Posterior cingulate gyrus (tissue), 11 donors: ENCODE measurements at regions not wholly inside any gene's neighbourhood (a gene's known extent, or its start where the extent isn't known, plus 50 kb on each side); places are given as distances from the start of the nearest gene placed in this dataset.

Source experiments
- DNase-seq, 10 donors: peaks; one replicate each; pipeline versions ENCODE4 v3.0.0 to v3.0.0-alpha.2; 2020 to 2021; ENCODE audit warnings: mixed read lengths in 3 of 10
- intact Hi-C: fragments of 100-400 bp; cut with DNase I; formaldehyde crosslinking; loops from one replicate; pipeline ENCODE4 v1.15.1; 2023

DNA sequence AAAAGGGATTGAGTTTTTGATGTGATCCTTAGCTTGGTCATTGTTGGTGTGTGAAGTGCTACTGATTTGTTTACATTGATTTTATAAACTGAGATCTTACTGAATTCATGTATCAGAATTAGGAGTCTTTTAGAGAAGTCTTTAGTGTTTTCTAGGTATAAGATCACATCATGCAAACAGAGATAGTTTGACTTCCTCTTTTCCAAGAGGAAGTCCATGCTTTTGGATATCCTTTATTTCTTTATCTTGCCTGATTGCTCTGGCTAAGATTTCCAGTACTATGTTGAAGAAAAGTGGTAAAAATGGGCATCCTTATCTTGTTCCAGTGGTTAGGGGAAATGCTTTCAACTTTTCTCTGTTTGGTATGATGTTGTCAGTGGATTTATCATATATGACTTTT lies 561.2 kb upstream of the SLITRK1 start:
- intact Hi-C loops: no loop called here
- DNase-seq: no peak

DNA sequence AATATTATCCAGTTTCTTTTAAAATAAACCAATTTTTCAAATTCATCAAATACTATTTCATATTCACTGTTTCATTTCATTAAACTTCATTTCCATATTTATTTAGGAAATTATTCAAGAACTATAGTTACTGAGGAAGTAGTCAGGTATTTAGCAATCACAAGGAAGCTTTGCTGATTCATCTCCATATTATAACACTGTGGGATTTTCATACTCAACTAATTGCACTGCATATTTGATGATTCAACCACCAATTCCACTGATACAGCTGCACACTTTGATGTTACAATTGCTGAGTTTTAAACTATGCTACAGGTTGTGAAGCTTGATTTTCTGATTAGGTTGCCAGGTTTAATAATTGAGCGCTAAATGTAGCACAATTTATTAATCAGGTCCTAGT lies 556.8 kb upstream of the SLITRK1 start:
- no peak for DNase-seq
- intact Hi-C loops: no loop called here

DNA sequence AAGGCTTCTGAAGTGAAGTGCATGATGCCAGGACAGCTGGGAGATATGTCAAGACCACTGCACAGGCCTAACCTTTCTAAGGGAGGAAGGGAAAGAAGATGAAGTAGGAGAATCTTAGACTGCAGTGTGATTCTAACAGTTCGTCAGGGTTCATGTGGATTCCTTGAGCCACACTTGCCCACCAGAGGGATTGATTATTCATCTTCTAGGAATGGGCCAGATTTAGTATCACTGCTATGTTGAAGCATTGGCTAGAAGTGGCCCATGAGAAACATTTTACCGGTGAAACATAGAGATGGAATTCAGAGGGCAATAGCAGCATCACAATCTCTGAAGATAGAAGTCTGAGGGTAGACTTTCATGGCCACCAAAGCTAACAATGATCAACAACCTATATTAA lies 550.8 kb upstream of the SLITRK1 start:
- DNase-seq: no peak
- intact Hi-C loops: no loop called here

DNA sequence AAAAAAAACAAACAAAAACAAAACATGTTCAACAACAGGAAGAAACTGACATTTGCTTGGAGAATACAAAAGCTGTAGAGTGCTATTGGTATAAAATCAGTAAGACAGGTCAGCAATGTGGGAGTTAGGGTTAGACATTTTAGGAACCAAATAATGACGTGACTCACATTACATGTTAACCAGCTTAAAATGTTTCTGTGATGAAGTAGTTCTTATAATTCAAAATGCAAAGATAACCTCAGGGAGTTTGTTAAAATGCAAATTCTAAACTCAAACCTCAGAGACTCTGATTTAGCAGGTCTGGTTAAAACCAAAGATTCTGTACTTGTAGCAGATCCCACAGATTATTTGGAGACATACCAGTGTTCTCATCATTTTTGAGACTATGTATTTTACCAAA lies 549.4 kb upstream of the SLITRK1 start:
- intact Hi-C loops: no loop called here
- no peak for DNase-seq

DNA sequence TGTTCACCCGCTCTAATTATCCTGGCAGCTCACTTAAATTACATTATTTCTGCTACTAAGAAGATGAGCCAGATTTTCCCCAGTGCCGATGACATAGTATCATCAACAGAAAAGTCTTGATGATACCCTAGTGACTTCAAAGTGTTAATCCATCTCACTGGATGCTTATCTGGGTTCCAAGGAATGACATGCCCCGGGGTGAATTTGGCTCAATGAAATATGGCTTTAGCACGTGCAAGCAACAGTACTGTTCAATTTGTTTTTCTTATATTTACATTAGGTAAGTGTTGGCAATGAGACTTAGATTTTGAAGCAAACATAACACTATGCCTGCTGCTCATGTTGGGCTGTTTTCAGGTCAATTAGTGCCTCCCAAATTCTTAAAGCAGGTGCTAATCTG lies 548.2 kb upstream of the SLITRK1 start:
- DNase-seq: no peak
- intact Hi-C loops: no loop called here

DNA sequence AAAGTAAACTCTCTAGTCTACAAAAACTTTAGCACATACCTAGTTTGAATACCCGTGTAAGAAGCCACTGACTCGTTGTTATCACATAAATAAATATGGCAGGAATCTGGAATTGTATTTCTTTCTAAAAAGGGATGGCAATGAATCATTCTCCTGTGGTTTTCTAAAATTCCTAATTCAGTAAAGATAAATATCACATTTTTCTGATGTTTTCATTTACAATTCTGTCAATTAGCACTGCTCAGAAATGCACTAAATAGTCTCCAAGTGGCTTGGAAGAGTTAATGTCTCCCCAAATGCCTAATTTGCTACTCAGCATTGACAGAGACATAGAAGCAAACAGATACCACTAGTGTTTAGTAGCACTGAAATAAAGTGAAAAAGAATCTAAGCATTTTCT lies 547.7 kb upstream of the SLITRK1 start:
- DNase-seq: no peak
- intact Hi-C loops: no loop called here

DNA sequence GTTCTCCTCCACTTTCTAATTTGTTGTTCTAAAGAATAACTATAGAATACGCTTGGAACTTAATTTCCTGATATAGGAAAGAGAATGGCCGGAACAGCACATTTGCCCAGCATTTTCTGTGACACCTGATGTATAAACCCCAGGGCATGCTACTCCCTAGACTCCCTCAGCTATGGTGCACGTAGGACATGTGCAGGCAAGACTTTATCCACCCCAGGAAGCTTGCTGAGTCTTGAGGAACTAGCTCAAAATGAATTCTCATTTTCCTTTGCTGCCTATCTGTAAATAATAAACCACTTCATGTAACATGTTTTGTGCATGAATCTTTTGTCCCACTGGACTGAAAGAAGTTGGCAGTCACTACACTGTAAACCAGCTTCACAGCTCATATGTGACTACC lies 535.8 kb upstream of the SLITRK1 start:
- DNase-seq: no peak

DNA sequence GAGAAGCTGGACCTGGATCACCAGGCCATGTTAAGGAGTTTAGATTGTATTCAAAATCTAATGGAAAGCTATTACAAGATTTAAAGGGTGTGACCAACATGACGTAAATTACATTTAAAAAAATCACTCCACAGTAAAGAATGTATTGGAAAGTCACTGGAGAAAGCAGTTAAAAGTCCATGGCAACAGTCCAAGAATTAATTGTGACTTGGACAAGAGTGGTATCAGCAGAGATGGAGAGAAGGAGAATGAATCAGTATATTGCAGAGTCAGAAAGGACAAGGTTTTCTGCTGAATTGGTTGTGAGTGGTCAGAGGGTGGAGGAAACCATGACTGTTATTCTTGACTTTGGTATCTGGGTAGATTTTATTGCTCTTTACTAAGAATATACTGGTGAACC lies 535.1 kb upstream of the SLITRK1 start:
- intact Hi-C loops: no loop called here
- no peak for DNase-seq

More for the DNA sequence above, 535.8 kb upstream of the SLITRK1 start:
- intact Hi-C loops: no loop called here

DNA sequence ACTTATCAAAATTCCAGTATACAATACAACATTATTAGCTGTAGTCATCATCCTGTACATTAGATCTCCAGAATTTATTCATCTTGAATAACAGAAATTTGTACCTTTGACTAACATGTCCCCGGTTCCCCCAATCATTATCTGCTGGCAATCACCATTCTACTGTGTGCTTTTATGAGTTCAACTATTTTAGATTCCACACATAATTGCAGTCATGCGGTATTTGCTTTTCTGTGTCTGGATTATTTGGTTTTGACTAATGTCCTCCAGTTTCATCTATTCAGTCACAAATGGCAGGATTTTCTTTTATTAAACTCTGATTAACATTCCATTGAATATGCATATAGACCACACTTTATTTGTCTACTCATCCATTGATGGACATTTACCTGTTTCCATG lies 530.7 kb upstream of the SLITRK1 start:
- no peak for DNase-seq
- intact Hi-C loops: no loop called here

DNA sequence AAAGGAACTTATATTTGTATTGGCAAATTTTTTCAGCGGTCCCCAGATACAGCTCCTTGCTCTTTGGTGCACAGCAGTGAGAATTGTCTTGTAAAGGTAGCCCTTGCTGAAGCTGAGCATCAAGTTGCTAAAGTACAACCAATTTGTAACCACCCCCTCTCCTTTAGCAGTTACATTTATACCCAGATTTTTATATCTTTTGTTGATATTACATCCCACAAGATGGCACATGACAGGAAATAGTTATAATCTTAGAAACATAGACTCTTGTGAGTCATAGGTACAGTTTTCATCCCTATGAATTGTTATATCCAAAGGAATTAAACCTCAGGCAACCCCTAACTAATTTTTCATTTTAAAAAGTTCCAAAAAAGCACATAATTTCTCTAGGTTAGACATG lies 523.0 kb upstream of the SLITRK1 start:
- DNase-seq: no peak
- intact Hi-C loops: no loop called here

DNA sequence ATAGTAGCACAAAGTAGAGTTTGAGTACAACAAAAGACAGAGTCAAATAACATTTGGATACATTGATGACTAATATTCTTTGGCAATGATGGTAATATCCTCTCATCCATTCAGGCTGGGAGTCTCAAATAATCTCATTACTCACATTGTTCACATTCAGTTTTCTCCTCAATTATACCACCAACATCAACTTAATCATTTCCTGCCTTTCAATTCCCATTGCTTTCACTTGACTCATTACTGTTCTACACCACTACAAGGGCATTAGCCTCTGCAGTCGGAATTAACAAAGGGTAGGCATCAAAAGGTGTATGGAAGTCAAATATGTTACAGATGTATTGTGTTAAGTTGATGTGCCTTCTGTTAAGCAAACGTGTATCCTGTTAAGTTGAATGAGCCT lies 518.4 kb upstream of the SLITRK1 start:
- intact Hi-C loops: no loop called here
- no peak for DNase-seq

DNA sequence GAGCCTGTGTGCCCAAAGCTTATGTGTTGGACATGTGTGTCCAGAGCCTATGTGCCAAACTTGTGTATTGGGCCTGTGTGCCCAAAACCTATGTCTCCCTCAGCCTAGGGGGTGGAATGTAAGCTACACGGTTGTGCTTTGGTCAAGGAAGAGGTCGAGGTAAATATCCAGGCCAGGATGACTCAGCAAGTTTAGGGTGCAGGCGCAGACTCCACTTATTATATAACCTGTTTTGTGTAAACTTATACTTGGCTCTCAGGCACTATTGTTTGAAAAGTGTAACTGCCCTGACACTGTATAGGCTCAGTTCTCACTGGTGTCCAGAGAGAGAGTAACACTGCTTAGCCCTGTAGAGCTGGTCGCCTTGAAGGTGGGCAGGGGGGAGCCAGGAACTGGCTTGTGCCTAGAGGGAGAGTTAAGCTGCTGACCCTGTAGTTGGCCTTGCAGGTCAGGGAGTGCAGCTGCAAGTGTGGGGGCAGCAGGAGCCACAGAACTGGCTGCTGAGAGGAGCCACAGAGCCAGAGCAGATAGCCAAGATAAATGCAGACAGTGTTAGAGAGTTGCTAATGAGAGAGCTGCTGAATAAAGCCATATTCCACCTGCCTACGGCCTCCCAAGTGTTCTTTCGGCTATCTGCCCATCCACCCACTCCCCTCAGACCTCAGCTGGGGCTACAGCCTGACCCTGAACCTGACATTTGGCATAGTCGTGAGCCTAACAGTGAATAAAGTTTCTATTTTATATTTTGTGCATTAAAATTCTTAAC lies 517.2 kb upstream of the SLITRK1 start:
- intact Hi-C loops: no loop called here
- DNase-seq: no peak

DNA sequence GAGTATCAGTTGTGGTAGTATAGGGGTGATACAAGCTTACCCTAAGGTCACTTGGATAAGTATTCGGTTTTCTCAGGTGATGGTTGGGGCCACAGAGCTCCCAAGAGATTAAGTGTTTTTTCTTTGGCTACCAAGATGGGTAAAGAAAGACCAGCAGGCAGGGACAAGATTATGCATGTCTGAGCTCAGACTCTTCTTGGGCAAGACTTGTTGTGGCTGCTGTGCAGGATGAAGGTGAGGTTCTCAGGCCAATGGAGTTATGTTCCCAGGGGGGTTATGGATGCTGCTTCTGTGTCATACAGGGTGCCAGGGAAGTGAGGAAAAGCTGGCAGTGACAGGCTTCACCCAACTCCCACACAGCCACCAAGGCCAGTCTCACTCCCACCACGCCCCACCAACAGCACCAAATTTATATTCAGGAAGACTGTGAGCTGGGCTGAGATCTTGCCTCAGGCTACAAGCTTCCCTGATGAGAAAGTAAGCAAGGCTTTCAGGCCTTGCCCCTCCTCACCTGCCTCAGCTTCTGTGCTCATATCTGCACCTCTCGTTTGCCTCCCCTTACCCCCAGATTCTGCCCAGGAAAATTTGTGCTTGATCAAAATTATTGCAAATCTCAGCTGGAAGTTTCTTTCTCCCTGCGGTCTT lies 511.8 kb upstream of the SLITRK1 start:
- no peak for DNase-seq
- intact Hi-C loops: no loop called here

DNA sequence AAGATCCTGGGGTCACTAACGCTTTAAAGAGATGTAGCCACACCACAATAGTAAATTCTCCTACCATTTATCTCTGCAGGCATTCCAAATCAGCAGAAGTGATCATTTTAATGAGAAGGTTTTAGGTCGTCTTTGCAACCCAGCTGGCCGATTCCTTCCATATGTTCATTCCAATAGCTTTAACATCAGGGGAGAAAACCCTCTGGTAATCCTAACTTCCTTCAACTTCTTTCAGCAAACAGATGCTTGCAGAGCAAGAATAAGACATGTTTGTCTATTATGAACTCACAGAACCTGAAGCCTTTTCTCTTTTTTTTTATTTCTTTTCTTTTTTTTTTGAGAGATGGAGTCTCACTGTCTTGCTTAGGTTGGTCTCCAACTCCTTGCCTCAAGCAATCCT lies 498.6 kb upstream of the SLITRK1 start:
- intact Hi-C loops: no loop called here
- no peak for DNase-seq

DNA sequence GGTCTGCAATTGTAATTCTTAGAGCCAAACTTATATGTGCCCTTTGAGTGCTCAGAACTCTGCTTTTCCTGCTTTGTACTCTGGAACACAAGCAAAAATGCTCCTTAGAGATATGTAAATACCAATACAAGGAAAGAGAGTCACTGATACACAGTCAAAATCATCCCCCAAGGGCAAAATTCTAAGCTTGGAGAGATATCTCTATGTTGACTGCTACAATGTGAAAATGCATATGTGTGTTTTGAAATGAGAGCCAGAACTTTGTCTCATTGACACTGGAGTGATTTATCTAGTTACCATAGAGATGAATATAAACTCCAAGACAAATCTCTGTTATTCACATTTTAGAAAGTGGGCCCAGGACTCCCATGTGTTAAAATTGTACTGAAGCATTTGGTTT lies 494.8 kb upstream of the SLITRK1 start:
- intact Hi-C loops: loop anchor here (1.0 kb wide), 1 partner anchor 14 kb away; no protein-coding TSS in a partner anchor

DNA sequence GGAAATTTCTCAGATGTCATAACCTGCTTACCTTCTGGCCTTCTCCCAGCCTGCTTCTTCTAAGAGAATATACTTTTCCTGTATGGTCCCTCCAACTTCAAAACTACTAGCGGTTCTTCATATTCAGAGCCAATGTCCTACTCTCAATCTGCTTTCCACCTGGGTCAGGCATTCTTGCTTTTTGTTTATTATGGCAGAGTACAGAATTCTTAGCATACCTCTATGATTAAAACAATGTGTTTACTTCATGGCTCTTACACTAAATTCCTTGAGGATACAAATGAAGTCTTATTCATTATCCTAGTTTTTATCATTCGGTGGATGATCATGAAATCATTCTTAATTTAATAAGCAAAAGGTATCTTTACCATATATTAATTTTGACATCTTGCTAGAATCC lies 484.2 kb upstream of the SLITRK1 start:
- intact Hi-C loops: no loop called here
- DNase-seq: no peak

More for the DNA sequence above, 494.8 kb upstream of the SLITRK1 start:
- DNase-seq: no peak

DNA sequence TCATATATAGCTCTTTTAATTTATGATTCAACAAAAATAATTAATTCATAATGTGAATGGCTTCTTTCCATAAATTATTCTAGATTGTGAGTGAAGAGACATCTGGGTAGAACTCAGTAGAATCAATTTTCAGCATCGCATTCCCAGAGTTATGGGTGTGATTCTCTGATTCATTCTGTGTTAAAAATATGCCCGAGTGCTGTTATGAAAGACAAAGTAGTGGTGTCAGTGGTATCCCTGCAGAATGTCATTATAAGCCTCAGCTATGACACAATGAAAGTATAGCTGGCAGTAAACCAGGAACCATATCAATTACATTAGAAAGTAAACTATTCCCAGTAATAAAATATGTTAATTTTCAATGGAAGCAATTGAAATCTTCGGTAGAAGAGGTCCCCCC lies 480.5 kb upstream of the SLITRK1 start:
- DNase-seq: no peak
- intact Hi-C loops: no loop called here

DNA sequence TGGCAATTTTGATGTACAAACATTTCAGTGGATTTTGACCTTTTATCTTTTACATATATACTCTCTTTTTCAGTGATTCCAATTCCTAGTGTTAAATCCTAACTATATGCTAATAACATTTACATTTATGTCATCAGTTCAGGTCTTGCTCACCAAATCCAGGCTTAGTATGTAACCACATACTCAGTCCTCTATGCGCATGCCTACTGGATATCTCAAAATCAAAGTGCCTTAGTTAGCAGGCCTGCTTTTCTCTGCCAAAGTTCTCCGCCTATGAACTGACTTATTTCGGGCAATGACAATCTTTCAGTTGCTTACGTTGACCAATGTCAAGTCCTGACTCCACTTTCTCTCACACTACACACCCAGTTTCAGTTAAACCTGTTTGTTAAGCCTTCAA lies 478.5 kb upstream of the SLITRK1 start:
- no peak for DNase-seq

DNA sequence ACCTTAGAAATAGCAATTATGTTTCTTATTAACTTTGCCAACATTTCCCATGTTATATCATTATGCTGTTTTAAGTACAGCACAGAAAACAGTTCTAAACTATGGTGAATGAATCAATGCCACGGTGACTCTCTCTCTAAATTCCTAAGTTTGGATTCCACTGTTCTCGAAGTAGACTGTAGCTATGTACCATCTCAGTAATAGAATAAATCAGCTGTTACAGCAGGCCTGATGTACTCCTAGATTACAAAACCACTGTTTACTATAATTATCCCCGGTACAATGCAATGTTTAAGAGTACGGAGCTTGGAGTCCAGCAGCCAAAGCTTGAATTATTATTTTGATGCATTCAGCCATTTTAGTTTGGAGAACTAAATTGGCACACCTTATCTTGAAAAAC lies 476.3 kb upstream of the SLITRK1 start:
- no peak for DNase-seq
- intact Hi-C loops: no loop called here

More for the DNA sequence above, 478.5 kb upstream of the SLITRK1 start:
- intact Hi-C loops: no loop called here

DNA sequence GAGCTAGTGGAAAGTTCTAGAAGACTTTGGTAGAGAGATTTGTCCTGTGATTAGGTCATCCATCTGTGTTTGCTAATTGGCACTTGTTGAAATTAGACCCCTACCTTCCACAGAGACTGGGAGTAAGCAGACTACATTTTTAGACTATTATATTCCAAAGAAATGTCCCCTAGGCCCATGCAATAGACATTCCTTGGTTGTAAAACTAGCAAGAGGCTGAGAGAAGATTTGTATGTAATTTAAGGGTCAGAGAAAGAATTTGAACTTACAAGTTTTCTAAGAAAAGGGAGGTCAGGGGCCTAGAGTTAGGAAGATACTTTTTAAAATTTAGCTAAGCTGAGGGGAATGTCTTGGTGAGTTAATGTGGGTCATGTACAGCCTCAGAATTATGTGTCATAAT lies 470.7 kb upstream of the SLITRK1 start:
- DNase-seq: no peak
- intact Hi-C loops: no loop called here

DNA sequence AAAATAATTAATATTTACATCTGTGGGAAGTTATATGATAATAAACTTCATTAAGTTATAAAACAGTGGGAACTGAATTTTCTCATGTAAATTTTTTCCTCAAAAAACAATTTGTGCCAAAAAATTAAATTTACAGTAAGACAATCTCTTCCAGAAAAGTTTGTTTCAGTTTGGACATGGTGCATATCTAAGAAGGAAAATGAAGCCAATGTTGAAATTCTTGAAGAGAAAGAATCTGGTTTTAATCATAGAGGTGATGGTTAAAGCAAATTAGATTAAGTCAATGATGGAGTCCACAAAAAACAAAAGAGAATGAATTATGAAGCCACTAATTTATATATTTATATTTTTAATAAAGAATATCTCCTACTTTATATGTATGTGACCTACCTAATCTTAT lies 457.2 kb upstream of the SLITRK1 start:
- DNase-seq: no peak
- intact Hi-C loops: no loop called here

DNA sequence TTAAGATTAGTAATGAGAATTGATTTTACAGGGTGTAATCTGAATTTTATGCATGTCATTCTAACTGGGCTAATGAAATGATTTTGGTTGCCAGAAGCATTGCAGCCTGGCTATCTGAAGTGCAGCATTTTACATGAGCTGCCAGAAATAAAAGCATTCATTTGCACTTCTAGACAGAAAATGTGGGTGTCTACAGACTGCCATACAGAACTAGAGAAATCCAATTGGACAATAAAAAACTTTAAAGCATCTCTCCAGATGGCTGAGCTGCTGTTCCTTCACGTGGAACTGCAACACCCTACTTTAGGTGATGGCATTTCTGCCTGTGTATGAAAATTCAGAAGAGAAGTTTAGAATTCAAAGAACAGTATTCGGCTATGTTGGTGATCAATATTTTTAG lies 450.1 kb upstream of the SLITRK1 start:
- DNase-seq: peak in 4 of 10 donors; percentile 7 to 37 (median 11)
- intact Hi-C loops: no loop called here
